NCI-H446 treated with DMSO at 0.1 percent for 48 hours (cell line): ENCODE measurements at regions not wholly inside any gene's neighbourhood (a gene's known extent, or its start where the extent isn't known, plus 50 kb on each side); places are given as distances from the start of the nearest gene placed in this dataset.

ENCODE experiments used
- DNase-seq: peaks from one replicate; lab custom pipeline; 2025; lab: John Stamatoyannopoulos, UW

- DNase-seq: no peak
Observed at GRCh38 chr10:10942441-10942840, 75.2 kb upstream of the CELF2 start.

GRCh38 chr10:10946081-10946480 is 71.6 kb upstream of the CELF2 start:
- no peak for DNase-seq

GRCh38 chr10:10946801-10947200 is 70.9 kb upstream of the CELF2 start:
- no peak for DNase-seq

DNA sequence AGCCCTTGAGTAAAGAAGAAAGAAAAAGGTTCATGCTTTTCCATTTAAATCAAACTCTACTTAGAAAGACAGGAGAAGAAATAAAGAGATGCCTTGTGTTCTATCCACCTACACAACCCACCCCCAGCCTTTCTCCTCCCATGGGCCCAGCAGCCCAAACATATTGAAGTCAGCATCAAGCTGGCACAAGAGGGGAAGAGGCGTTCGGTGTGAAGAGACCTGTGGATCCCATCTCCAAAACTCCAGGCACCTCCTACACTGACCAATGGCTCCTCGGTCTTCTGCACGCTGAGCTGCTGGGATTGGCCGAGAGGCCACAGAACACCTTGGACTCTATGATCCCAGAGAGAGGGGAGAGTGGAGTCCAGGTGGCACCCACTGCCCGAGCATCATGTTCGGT is 66.0 kb upstream of the CELF2 start:
- DNase-seq: no peak

DNA sequence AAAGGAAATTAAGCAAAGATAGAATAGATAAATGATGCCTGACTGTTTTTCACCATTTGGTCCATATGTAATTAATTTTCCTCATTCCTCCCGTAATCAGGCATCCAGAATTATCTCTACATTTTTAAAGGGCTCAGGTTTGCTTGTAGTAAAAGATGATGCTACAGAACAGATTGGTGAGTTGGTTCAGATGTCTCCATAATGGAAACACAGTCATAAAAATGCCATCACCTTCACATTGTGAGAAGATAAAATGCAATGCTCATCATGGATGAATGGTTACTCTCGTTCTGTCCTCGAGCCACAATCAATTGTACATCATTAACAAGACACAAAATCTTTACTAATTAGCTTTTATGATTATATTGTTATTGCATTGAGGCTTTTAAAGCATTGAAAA is 64.9 kb upstream of the CELF2 start:
- no peak for DNase-seq

GRCh38 chr10:10956681-10957542 is 60.8 kb upstream of the CELF2 start:
- DNase-seq: no peak

GRCh38 chr10:10958041-10958440 is 59.6 kb upstream of the CELF2 start:
- DNase-seq: no peak

- no peak for DNase-seq
Observed at GRCh38 chr10:10959666-10960065, 58.0 kb upstream of the CELF2 start.

- DNase-seq: no peak
Observed at GRCh38 chr10:10960534-10960933, 57.1 kb upstream of the CELF2 start.

DNA sequence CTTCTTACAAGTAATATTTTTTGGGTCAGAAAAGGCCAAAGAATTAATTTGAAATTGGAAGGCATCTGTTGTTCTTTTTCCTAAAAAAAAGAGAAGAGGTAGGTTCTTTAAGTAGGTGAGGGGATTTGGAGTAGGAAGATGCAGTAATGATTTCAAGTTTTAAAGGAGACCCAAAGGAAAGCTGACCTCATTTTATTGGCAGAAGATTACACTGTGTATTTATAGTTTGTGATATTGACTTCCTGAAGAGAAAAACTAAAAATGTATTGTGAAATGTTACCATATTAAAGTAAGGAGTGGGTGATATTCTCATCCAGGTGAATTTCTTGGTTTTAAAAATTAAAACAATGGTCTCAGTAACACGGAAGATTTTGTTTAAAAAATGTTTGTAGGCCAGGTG is 56.6 kb upstream of the CELF2 start:
- DNase-seq: no peak

GRCh38 chr10:10967029-10967428 is 50.6 kb upstream of the CELF2 start:
- DNase-seq: no peak

GRCh38 chr10:10967581-10968256 is 50.0 kb upstream of the CELF2 start:
- DNase-seq: no peak
